HepG2 (cell line): ENCODE measurements at regions not wholly inside any gene's neighbourhood (a gene's known extent, or its start where the extent isn't known, plus 50 kb on each side); places are given as distances from the start of the nearest gene placed in this dataset.

Experiments
- BCLAF1 ChIP-seq: fragments of 450-650 bp; IDR thresholded peaks from 2 replicates; pipeline ENCODE4 v1.6.1; 2017; ENCODE audit warnings: mild to moderate bottlenecking
- CREBL2 ChIP-seq: sonication (generic); formaldehyde crosslinking; IDR thresholded peaks from 2 replicates; pipeline ENCODE4 v1.8.1; 2023; ENCODE audit warnings: missing genetic modification reagents, mild to moderate bottlenecking, borderline replicate concordance
- MBD4 ChIP-seq: IDR thresholded peaks from 2 replicates; pipeline ENCODE4 v1.6.1; 2012; ENCODE audit warnings: low read length, inconsistent platforms, borderline replicate concordance
- MIER3 ChIP-seq: IDR thresholded peaks from 2 replicates; pipeline ENCODE4 v1.6.1; 2016; ENCODE audit warnings: missing compliant biosample characterization, borderline replicate concordance
- SSRP1 ChIP-seq: IDR thresholded peaks from 2 replicates; pipeline ENCODE4 v1.6.1; 2016; ENCODE audit warnings: control low read depth
- ZNF574 ChIP-seq: sonication (generic); formaldehyde crosslinking; IDR thresholded peaks from 2 replicates; pipeline ENCODE4 v1.4.0; 2020; ENCODE audit warnings: missing genetic modification reagents
- ZNF691 ChIP-seq: sonication (generic); formaldehyde crosslinking; IDR thresholded peaks from 2 replicates; pipeline ENCODE4 v1.4.0; 2020; ENCODE audit warnings: missing genetic modification reagents, low read depth, mild to moderate bottlenecking, borderline replicate concordance
- TF ChIP-seq, protein P1 (sequence below): sonication (generic); formaldehyde crosslinking; IDR thresholded peaks from 2 replicates; pipeline ENCODE4 v1.8.0; 2022; ENCODE audit warnings: mild to moderate bottlenecking, missing genetic modification reagents, moderate library complexity
- TF ChIP-seq, protein P2 (sequence below): sonication (generic); formaldehyde crosslinking; IDR thresholded peaks from 2 replicates; pipeline ENCODE4 v1.4.0; 2020; ENCODE audit warnings: missing genetic modification reagents

DNA sequence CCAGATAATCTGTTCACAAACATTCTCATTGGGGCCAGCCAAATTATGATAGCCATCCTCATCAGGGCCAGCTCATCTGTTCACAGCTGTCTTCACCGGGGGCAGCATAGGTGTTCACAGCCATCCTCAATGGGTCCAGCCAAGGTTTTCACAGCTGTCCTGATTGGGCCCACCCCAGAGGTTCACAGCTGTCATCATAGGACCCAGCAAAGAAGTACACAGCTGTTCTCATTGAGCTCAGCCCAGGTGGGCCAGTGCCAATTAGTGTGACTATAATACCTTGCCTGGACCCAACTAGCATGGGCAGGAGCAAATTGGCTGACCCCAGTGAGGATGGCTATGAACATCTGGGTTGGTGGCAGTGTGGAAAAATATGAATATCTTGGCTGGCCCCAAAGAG, 1166.0 kb downstream of the UQCRFS1 start (continued):
- TF ChIP-seq, protein P1, sequence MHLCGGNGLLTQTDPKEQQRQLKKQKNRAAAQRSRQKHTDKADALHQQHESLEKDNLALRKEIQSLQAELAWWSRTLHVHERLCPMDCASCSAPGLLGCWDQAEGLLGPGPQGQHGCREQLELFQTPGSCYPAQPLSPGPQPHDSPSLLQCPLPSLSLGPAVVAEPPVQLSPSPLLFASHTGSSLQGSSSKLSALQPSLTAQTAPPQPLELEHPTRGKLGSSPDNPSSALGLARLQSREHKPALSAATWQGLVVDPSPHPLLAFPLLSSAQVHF: no peak
- TF ChIP-seq, protein P2, sequence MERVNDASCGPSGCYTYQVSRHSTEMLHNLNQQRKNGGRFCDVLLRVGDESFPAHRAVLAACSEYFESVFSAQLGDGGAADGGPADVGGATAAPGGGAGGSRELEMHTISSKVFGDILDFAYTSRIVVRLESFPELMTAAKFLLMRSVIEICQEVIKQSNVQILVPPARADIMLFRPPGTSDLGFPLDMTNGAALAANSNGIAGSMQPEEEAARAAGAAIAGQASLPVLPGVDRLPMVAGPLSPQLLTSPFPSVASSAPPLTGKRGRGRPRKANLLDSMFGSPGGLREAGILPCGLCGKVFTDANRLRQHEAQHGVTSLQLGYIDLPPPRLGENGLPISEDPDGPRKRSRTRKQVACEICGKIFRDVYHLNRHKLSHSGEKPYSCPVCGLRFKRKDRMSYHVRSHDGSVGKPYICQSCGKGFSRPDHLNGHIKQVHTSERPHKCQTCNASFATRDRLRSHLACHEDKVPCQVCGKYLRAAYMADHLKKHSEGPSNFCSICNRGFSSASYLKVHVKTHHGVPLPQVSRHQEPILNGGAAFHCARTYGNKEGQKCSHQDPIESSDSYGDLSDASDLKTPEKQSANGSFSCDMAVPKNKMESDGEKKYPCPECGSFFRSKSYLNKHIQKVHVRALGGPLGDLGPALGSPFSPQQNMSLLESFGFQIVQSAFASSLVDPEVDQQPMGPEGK (CRISPR knock-in tag): no peak
- TF ChIP-seq ZNF691 (CRISPR knock-in tag) (no peak), SSRP1 (no peak), MBD4 (no peak), BCLAF1 (no peak), ZNF574 (no peak), MIER3 (CRISPR knock-in tag) (no peak), CREBL2 (CRISPR knock-in tag) (no peak)
